ENCODE measurements at regions not wholly inside any gene's neighbourhood (a gene's known extent, or its start where the extent isn't known, plus 50 kb on each side); places are given as distances from the start of the nearest gene placed in this dataset.
A peak's percentile ranks its signal among the peaks of the same experiment; 100 is the strongest.
"Not testable (repeated sequence)": the region's sequence is repeated elsewhere in the genome, so short reads cannot be mapped to it uniquely, and the experiment has no call there.

DNA sequence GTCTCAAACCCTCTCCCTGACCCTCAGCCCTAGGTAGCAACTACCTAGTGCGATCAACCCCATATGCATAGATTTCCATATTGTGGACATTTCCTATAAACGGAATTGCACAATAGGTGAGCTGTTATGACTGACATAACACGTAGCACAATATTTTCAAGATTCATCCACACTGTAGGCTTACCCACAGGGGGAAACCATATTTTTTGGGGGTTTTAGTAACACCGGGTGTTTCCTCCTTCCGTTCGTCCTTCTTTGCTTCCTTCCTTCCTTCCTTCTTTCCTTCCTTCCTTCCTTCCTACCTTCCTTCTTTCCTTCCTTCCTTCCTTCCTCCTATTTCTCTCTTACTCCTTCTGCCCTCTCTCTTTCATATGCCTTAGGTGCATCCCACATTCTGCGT, 524.2 kb downstream of the CWH43 start:
- POLR2A ChIA-PET; H3K27ac Mint-ChIP-seq; H3K36me3 ChIP-seq (ENCODE audit: insufficient read depth, low read length); H3K27me3 ChIP-seq (ENCODE audit: control insufficient read depth in 1 of 2, insufficient read depth in 2 of 2, low read length in 2 of 2); intact Hi-C loops (cut with DNase I, micrococcal nuclease); H3K27me3 Mint-ChIP-seq; H3K27ac ChIP-seq (ENCODE audit: low read depth in 1 of 2, low read length in 2 of 2); CTCF ChIA-PET; H3K4me1 ChIP-seq (ENCODE audit: insufficient read depth, low read length); H3K4me3 Mint-ChIP-seq; ATAC-seq (ENCODE audit: poor library complexity); H3K4me3 ChIP-seq (ENCODE audit: low read length); H3K4me1 Mint-ChIP-seq (ENCODE audit: low read depth): not testable (repeated sequence)
- peak in 1 of 14 experiments; percentile 14 for DNase-seq
- peaks cover 30% of the 10 kb centered on the region for H3K9me3 Mint-ChIP-seq
- H3K9me3 ChIP-seq (ENCODE audit: control insufficient read depth in 1 of 2, insufficient read depth in 1 of 2, low read length in 2 of 2): peaks cover 19 to 31% of the 10 kb centered on the region in 2 experiments
- H3K36me3 Mint-ChIP-seq (ENCODE audit: low read depth): peaks cover 28% of the 10 kb centered on the region

DNA sequence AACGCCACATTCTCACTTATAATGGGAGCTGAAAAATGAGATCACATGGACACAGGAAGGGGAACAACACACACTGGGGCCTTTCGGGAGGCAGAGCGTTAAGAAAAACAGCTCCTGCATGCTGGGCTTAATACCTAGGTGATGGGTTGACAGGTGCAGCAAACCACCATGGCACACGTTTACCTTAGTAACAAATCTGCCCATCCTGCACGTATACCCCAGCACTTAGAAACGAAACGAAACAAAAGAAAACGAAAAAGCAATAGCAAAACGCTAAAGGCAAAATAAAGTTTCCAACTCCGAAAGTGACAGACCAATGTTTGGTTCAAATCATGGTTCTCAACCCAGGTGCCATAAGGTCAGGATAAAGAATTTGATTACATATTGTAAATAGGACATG, 525.3 kb downstream of the CWH43 start:
- POLR2A ChIA-PET: not testable (repeated sequence)

DNA sequence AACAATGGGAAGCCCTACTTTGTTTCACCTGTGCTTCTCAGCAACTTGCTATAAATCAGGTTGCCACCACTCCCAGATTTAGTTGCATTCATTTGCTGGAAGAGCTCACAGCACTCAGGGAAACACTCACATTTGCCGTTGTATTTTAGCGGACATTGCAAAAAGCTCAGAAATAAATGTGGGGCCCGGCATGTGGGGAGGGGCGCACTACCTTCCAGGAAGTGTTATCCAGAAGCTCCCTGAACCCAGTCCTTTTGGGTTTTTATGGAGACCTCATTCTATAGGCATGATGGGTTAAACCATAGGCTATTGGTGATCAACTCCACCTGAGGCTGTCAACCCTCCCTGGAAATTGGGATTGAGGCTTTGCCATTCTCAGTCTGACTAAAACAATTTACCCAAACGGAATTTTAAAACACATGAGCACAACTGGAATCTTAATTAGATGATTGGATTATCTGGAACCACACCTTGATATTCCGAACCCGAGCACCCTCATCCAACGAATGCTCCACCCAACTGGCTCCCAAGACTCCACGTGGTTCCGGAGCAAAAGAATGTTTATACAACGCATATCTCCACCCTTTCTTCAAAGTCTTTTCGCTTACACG, 525.9 kb downstream of the CWH43 start:
- Mint-ChIP-seq H3K9me3 (peaks cover 35% of the 10 kb centered on the region), H3K36me3 (ENCODE audit: low read depth) (peaks cover 28% of the 10 kb centered on the region)
- intact Hi-C loops (cut with DNase I, micrococcal nuclease); CTCF ChIA-PET; H3K4me1 ChIP-seq (ENCODE audit: insufficient read depth, low read length); H3K27ac ChIP-seq (ENCODE audit: low read depth in 1 of 2, low read length in 2 of 2); H3K4me3 ChIP-seq (ENCODE audit: low read length); H3K27me3 ChIP-seq (ENCODE audit: control insufficient read depth in 1 of 2, insufficient read depth in 2 of 2, low read length in 2 of 2); H3K4me3 Mint-ChIP-seq; POLR2A ChIA-PET; H3K27ac Mint-ChIP-seq; H3K4me1 Mint-ChIP-seq (ENCODE audit: low read depth); ATAC-seq (ENCODE audit: poor library complexity); H3K27me3 Mint-ChIP-seq; H3K36me3 ChIP-seq (ENCODE audit: insufficient read depth, low read length): not testable (repeated sequence)
- peaks cover 23 to 40% of the 10 kb centered on the region in 2 experiments for H3K9me3 ChIP-seq (ENCODE audit: control insufficient read depth in 1 of 2, insufficient read depth in 1 of 2, low read length in 2 of 2)
- DNase-seq: peak in 2 of 14 experiments; percentile 2 to 22

More for the DNA sequence above, 525.3 kb downstream of the CWH43 start:
- intact Hi-C loops (cut with DNase I, micrococcal nuclease); H3K4me1 ChIP-seq (ENCODE audit: insufficient read depth, low read length); H3K27ac Mint-ChIP-seq; H3K36me3 ChIP-seq (ENCODE audit: insufficient read depth, low read length); H3K4me3 Mint-ChIP-seq; H3K27ac ChIP-seq (ENCODE audit: low read depth in 1 of 2, low read length in 2 of 2); H3K27me3 Mint-ChIP-seq; H3K4me1 Mint-ChIP-seq (ENCODE audit: low read depth); ATAC-seq (ENCODE audit: poor library complexity); CTCF ChIA-PET; H3K27me3 ChIP-seq (ENCODE audit: control insufficient read depth in 1 of 2, insufficient read depth in 2 of 2, low read length in 2 of 2); H3K4me3 ChIP-seq (ENCODE audit: low read length): not testable (repeated sequence)
- H3K36me3 Mint-ChIP-seq (ENCODE audit: low read depth): peaks cover 28% of the 10 kb centered on the region
- H3K9me3 ChIP-seq (ENCODE audit: control insufficient read depth in 1 of 2, insufficient read depth in 1 of 2, low read length in 2 of 2): peaks cover 19 to 35% of the 10 kb centered on the region in 2 experiments
- peak in 1 of 14 experiments; percentile 17 for DNase-seq
- H3K9me3 Mint-ChIP-seq: peaks cover 35% of the 10 kb centered on the region

DNA sequence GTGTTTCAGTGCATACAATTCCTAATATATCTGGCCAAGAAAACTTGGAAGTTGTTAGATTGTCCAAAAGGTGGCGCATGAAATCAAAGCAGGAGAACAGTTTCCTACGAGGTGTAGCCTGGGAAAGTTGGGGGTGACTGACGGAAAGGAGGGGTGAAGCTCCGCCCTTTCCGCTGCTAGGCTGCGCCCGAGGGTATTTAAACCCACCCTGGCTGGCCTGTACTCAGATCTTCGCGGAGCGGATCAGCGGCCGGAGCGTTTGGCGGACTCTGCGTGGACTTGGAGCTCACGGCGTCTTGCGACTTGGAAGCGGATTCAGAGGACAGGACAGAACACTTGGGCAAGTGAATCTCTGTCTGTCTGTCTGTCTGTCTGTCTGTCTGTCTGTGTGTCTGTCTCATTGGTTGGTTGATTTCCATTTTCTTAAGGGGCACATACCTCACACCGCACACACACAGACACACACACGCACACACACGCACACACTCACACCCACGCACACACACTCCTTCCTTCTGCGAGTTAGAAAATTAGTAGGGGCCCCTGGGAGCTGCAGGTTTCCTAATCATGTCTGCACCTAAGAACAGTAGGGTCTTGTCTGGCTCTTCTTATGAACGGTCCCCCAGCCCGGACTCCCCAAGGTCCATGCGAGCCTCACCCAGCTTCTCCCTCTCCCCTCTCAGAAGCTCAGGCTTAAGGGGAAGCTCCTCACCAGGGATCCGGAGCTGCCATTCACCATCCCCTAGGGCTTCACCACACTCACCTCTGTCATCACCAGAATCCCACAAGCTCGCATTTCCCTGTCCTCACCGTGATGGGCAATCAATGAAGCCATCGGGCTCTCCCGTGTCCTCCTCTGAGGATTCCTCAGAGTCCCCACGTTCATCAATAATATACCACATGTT, 526.8 kb downstream of the CWH43 start:
- H3K36me3 ChIP-seq (ENCODE audit: insufficient read depth, low read length); H3K27me3 Mint-ChIP-seq; H3K27ac Mint-ChIP-seq; ATAC-seq (ENCODE audit: poor library complexity); POLR2A ChIA-PET; H3K4me1 Mint-ChIP-seq (ENCODE audit: low read depth); intact Hi-C loops (cut with DNase I, micrococcal nuclease); H3K27me3 ChIP-seq (ENCODE audit: control insufficient read depth in 1 of 2, insufficient read depth in 2 of 2, low read length in 2 of 2); H3K4me3 Mint-ChIP-seq; CTCF ChIA-PET; H3K27ac ChIP-seq (ENCODE audit: low read depth in 1 of 2, low read length in 2 of 2); H3K4me1 ChIP-seq (ENCODE audit: insufficient read depth, low read length); H3K4me3 ChIP-seq (ENCODE audit: low read length): not testable (repeated sequence)
- peaks cover 24 to 49% of the 10 kb centered on the region in 2 experiments for H3K9me3 ChIP-seq (ENCODE audit: control insufficient read depth in 1 of 2, insufficient read depth in 1 of 2, low read length in 2 of 2)
- peak in 5 of 14 experiments; percentile 2 to 40 (median 21) for DNase-seq
- Mint-ChIP-seq H3K9me3 (peaks cover 35% of the 10 kb centered on the region), H3K36me3 (ENCODE audit: low read depth) (peaks cover 28% of the 10 kb centered on the region)

DNA sequence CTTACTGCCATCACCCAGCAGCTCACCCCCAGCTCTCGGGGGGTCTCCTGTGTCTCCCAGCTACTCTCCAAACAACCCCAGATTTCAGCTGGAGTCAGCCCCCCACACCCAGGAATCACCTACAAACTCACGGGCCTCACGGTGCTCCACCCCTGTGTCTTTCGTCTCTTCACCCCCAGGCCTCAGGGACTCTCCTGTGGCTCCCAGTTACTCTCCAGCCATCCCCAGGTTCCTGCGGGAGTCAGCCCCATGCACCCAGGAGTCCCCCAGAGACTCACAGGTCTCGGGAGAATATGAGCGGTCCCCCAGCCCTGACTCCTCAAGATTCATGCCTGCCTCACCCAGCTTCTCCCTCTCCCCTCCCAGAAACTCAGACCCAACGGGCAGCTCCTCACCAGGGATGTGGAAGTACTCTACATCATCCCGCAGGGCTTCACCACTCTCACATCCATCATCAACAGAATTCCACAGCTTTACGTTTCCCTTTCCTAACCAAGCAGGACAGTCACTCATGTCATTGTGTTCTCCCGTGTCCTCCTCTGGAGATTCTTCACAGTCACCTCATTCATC, 527.6 kb downstream of the CWH43 start:
- intact Hi-C loops (cut with DNase I, micrococcal nuclease); ATAC-seq (ENCODE audit: poor library complexity); CTCF ChIA-PET; H3K4me3 ChIP-seq (ENCODE audit: low read length); POLR2A ChIA-PET; H3K27ac Mint-ChIP-seq; H3K4me1 ChIP-seq (ENCODE audit: insufficient read depth, low read length); H3K27me3 Mint-ChIP-seq; H3K27ac ChIP-seq (ENCODE audit: low read depth in 1 of 2, low read length in 2 of 2); H3K36me3 ChIP-seq (ENCODE audit: insufficient read depth, low read length); H3K4me3 Mint-ChIP-seq; H3K4me1 Mint-ChIP-seq (ENCODE audit: low read depth); H3K27me3 ChIP-seq (ENCODE audit: control insufficient read depth in 1 of 2, insufficient read depth in 2 of 2, low read length in 2 of 2): not testable (repeated sequence)
- H3K9me3 ChIP-seq (ENCODE audit: control insufficient read depth in 1 of 2, insufficient read depth in 1 of 2, low read length in 2 of 2): peaks cover 24 to 57% of the 10 kb centered on the region in 2 experiments
- DNase-seq: peak in 1 of 14 experiments; percentile 11
- peaks cover 28% of the 10 kb centered on the region for H3K36me3 Mint-ChIP-seq (ENCODE audit: low read depth)
- peaks cover 35% of the 10 kb centered on the region for H3K9me3 Mint-ChIP-seq

DNA sequence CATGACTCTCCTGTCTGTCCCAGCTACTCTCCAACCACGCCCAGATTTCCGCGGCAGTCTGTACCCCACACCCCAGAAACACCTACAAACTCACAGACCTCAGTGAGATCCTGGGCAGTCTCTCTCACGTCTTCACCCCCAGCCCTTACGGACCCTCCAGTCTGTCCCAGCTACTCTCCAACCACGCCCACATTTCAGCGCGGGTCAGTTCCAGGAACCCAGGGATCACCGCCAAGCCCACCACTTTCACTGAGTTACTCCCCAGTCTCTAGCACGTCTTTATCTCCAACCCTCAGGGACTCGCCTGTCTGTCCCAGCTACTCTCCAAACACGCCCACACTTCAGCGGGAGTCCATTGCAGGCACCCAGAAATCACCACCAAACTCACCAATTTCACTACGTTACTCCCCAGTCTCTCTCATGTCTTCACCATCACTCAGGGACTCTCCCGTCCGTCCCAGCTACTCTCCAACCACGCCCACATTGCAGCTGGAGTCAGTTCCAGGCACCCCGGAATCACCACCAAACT, 528.2 kb downstream of the CWH43 start:
- H3K4me1 ChIP-seq (ENCODE audit: insufficient read depth, low read length); H3K27me3 Mint-ChIP-seq; H3K27ac Mint-ChIP-seq; CTCF ChIA-PET; H3K27me3 ChIP-seq (ENCODE audit: control insufficient read depth in 1 of 2, insufficient read depth in 2 of 2, low read length in 2 of 2); H3K4me3 Mint-ChIP-seq; H3K36me3 ChIP-seq (ENCODE audit: insufficient read depth, low read length); intact Hi-C loops (cut with DNase I, micrococcal nuclease); H3K27ac ChIP-seq (ENCODE audit: low read depth in 1 of 2, low read length in 2 of 2); H3K4me1 Mint-ChIP-seq (ENCODE audit: low read depth); POLR2A ChIA-PET; H3K4me3 ChIP-seq (ENCODE audit: low read length); ATAC-seq (ENCODE audit: poor library complexity): not testable (repeated sequence)
- peaks cover 24 to 63% of the 10 kb centered on the region in 2 experiments for H3K9me3 ChIP-seq (ENCODE audit: control insufficient read depth in 1 of 2, insufficient read depth in 1 of 2, low read length in 2 of 2)
- Mint-ChIP-seq H3K36me3 (ENCODE audit: low read depth) (peaks cover 28% of the 10 kb centered on the region), H3K9me3 (peaks cover 35% of the 10 kb centered on the region)
- peak in 7 of 14 experiments; percentile 2 to 39 (median 16) for DNase-seq
